MM.1S (cell line): ENCODE measurements at regions not wholly inside any gene's neighbourhood (a gene's known extent, or its start where the extent isn't known, plus 50 kb on each side); places are given as distances from the start of the nearest gene placed in this dataset.

Experiments used
- DNase-seq: peaks from one replicate; pipeline ENCODE4 v3.0.0-alpha.2; 2015
- H2AFZ ChIP-seq: fragments of 300-600 bp; sonication (generic); 2 replicates; pipeline ENCODE4 v1.6.0; 2016; ENCODE audit warnings: antibody characterized with exemption, low read length
- H3F3A ChIP-seq: fragments of 300-600 bp; sonication (generic); 2 replicates; pipeline ENCODE4 v1.6.1; 2016; ENCODE audit warnings: mild to moderate bottlenecking, antibody characterized with exemption, low read length, moderate library complexity, mixed read lengths; ENCODE audit not compliant: insufficient read depth
- H3K27ac ChIP-seq: fragments of 300-600 bp; sonication (generic); 2 replicates; pipeline ENCODE4 v1.5.1; 2016; ENCODE audit warnings: mild to moderate bottlenecking, low read length
- H3K27me3 ChIP-seq: fragments of 300-600 bp; sonication (generic); replicated peaks from 2 replicates; pipeline ENCODE4 v1.6.0; 2016; ENCODE audit warnings: low read length; ENCODE audit not compliant: insufficient read depth
- H3K36me3 ChIP-seq: fragments of 300-600 bp; sonication (generic); replicated peaks from 2 replicates; pipeline ENCODE4 v1.6.1; 2016; ENCODE audit warnings: mild to moderate bottlenecking, low read length, mixed read lengths; ENCODE audit not compliant: insufficient read depth
- H3K4me1 ChIP-seq: fragments of 300-600 bp; sonication (generic); 2 replicates; pipeline ENCODE4 v1.6.1; 2016; ENCODE audit warnings: low read length, mixed read lengths
- H3K4me2 ChIP-seq: fragments of 300-600 bp; sonication (generic); 2 replicates; pipeline ENCODE4 v1.6.0; 2016; ENCODE audit warnings: low read depth, low read length
- H3K4me3 ChIP-seq: fragments of 300-600 bp; sonication (generic); 2 replicates; pipeline ENCODE4 v1.5.1; 2016; ENCODE audit warnings: low read length, mixed read lengths
- H3K79me2 ChIP-seq: fragments of 300-600 bp; sonication (generic); 2 replicates; pipeline ENCODE4 v1.6.1; 2016; ENCODE audit warnings: mixed run types, low read length, mixed read lengths
- H3K9ac ChIP-seq: fragments of 300-600 bp; sonication (generic); 2 replicates; pipeline ENCODE4 v1.6.1; 2016; ENCODE audit warnings: low read length, mixed read lengths
- H3K9me2 ChIP-seq: fragments of 300-600 bp; sonication (generic); replicated peaks from 2 replicates; pipeline ENCODE4 v1.6.1; 2016; ENCODE audit warnings: mild to moderate bottlenecking, low read length, mixed read lengths; ENCODE audit not compliant: insufficient read depth
- H3K9me3 ChIP-seq: fragments of 300-600 bp; sonication (generic); replicated peaks from 2 replicates; pipeline ENCODE4 v1.6.1; 2016; ENCODE audit warnings: mild to moderate bottlenecking, low read length, mixed read lengths; ENCODE audit not compliant: insufficient read depth
- H4K20me1 ChIP-seq: fragments of 300-600 bp; sonication (generic); 2 replicates; pipeline ENCODE4 v1.6.1; 2016; ENCODE audit warnings: mild to moderate bottlenecking, low read length, moderate library complexity, mixed read lengths; ENCODE audit not compliant: insufficient read depth
- EZH2 ChIP-seq: fragments of 300-600 bp; sonication (generic); optimal IDR thresholded peaks from 2 replicates; pipeline ENCODE3; 2017; ENCODE audit warnings: low read depth, mild to moderate bottlenecking, antibody characterized with exemption, low read length, mixed read lengths
- EZH2phosphoT487 ChIP-seq: fragments of 300-600 bp; sonication (generic); IDR thresholded peaks from 2 replicates; pipeline ENCODE4 v1.6.1; 2018; ENCODE audit warnings: antibody characterized with exemption, low read length
- TF ChIP-seq, protein P1 (sequence below): fragments of 300-600 bp; sonication (generic); IDR thresholded peaks from 2 replicates; pipeline ENCODE4 v1.5.1; 2016; ENCODE audit warnings: antibody characterized with exemption, low read length, mixed read lengths

DNA sequence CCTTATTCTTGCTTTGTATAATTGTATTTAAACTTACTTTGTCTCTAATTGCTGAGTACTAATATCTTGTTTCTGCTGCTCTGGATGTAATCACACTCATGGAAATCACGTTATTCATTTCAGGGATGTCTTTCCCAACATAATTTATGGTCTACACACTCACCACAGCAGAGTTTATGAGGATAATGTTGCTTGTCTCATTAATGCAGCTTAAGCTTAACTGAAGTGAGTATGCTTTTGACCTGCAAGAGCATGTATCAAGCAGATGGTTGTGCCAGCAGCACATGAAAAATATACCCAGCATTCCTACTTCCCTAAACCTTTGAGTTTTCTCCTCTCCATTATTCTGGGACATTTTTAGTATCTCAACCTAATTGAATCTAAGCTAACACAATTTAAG is 1080.9 kb downstream of the SLITRK5 start:
- Histone ChIP-seq H3K4me3 (no peak overlapping the region), H3K4me2 (no peak overlapping the region), H4K20me1 (no peaks in the 10 kb centered on the region), H3K4me1 (no peaks in the 10 kb centered on the region), H3K27me3 (no peaks in the 10 kb centered on the region), H2AFZ (no peak overlapping the region), H3K79me2 (no peaks in the 10 kb centered on the region), H3K9me3 (no peaks in the 10 kb centered on the region), H3K36me3 (no peaks in the 10 kb centered on the region), H3K9me2 (no peaks in the 10 kb centered on the region), H3K27ac (no peak overlapping the region), H3F3A (no peaks in the 10 kb centered on the region), H3K9ac (no peak overlapping the region)
- no peak for DNase-seq
- TF ChIP-seq EZH2 (no peak), EZH2phosphoT487 (no peak)
- TF ChIP-seq, protein P1, sequence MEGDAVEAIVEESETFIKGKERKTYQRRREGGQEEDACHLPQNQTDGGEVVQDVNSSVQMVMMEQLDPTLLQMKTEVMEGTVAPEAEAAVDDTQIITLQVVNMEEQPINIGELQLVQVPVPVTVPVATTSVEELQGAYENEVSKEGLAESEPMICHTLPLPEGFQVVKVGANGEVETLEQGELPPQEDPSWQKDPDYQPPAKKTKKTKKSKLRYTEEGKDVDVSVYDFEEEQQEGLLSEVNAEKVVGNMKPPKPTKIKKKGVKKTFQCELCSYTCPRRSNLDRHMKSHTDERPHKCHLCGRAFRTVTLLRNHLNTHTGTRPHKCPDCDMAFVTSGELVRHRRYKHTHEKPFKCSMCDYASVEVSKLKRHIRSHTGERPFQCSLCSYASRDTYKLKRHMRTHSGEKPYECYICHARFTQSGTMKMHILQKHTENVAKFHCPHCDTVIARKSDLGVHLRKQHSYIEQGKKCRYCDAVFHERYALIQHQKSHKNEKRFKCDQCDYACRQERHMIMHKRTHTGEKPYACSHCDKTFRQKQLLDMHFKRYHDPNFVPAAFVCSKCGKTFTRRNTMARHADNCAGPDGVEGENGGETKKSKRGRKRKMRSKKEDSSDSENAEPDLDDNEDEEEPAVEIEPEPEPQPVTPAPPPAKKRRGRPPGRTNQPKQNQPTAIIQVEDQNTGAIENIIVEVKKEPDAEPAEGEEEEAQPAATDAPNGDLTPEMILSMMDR, result no peak

DNA sequence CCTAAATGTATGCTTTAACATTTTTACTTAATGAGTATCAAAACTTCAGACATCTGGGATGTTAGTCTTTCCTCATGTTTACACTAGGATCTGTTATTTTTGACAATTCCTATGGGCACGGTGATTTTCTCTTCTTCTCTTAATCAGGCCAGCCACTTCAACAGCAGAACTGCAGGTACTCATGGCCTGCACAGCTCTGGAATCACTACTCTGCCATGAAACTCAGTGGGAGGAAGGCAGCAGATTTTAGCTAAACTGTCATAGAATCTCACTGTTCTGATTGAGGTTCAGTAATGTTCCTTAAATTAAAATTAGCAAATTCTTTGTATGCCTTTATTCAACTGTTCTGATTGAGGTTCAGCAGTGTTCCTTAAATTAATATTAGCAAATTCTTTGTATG is 1083.0 kb downstream of the SLITRK5 start:
- no peak for DNase-seq
- Histone ChIP-seq H3K27ac (no peak overlapping the region), H3K4me2 (no peak overlapping the region), H3K36me3 (no peaks in the 10 kb centered on the region), H3K79me2 (no peaks in the 10 kb centered on the region), H3F3A (no peaks in the 10 kb centered on the region), H3K4me1 (no peaks in the 10 kb centered on the region), H3K4me3 (no peak overlapping the region), H3K9ac (no peak overlapping the region), H3K27me3 (no peaks in the 10 kb centered on the region), H3K9me2 (no peaks in the 10 kb centered on the region), H2AFZ (no peak overlapping the region), H3K9me3 (no peaks in the 10 kb centered on the region), H4K20me1 (no peaks in the 10 kb centered on the region)
- no peak for TF ChIP-seq EZH2
- TF ChIP-seq, protein P1, result no peak

DNA sequence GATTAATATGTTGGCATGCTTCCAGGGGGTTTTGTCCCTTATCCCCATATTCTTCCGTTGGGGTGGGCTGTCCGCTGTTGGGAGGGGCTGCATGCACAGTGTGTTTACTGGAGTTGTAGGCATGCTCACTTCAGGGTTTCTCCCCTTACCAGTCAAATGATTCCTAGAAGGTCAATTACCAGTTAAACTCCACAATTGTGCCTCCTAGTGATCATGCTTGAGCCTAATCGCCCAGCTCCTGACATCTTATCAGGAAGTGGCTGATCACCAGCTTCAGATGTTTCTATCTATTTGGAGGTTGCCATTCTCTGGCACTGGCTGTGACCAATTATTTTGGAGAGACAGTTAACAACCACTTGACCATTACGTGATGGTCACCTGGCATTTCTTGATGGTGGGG is 1090.0 kb downstream of the SLITRK5 start:
- H3K36me3 ChIP-seq, result no peaks in the 10 kb centered on the region
- TF ChIP-seq EZH2phosphoT487, result no peak
- TF ChIP-seq, protein P1, result no peak
- TF ChIP-seq EZH2, result no peak
- H3K27me3 ChIP-seq, result no peaks in the 10 kb centered on the region
- no peak overlapping the region for H2AFZ ChIP-seq
- no peak overlapping the region for H3K9ac ChIP-seq
- no peaks in the 10 kb centered on the region for H3K79me2 ChIP-seq
- no peak for DNase-seq
- no peaks in the 10 kb centered on the region for H3K9me2 ChIP-seq
- no peak overlapping the region for H3K27ac ChIP-seq
- H3K9me3 ChIP-seq, result no peaks in the 10 kb centered on the region
- H3K4me2 ChIP-seq, result no peak overlapping the region
- no peaks in the 10 kb centered on the region for H4K20me1 ChIP-seq
- H3K4me3 ChIP-seq, result no peak overlapping the region
- no peaks in the 10 kb centered on the region for H3K4me1 ChIP-seq
- no peaks in the 10 kb centered on the region for H3F3A ChIP-seq
